CD4-positive, CD25-positive, alpha-beta regulatory T cell (primary cell): ENCODE measurements at regions not wholly inside any gene's neighbourhood (a gene's known extent, or its start where the extent isn't known, plus 50 kb on each side); places are given as distances from the start of the nearest gene placed in this dataset.
"Not testable (repeated sequence)": the region's sequence is repeated elsewhere in the genome, so short reads cannot be mapped to it uniquely, and the experiment has no call there.

ENCODE experiments used
- ATAC-seq, 2 donors: fragments of 150-1000 bp; cut with Tn5 transposase; one replicate each; pipeline ENCODE4 v1.10.0; 2021; ENCODE audit warnings: low read depth in 2 of 2, moderate number of reproducible peaks in 2 of 2, moderate library complexity in 1 of 2
- DNase-seq, 3 donors: peaks; one replicate each; pipeline versions ENCODE4 v3.0.0 to v3.0.0-alpha.2; 2012 to 2022; ENCODE audit warnings: mixed read lengths in 1 of 3
- H3K27ac ChIP-seq: one replicate; pipeline ENCODE4 v1.7.0; 2013; ENCODE audit warnings: mild to moderate bottlenecking, low read length; ENCODE audit not compliant: insufficient read depth, poor library complexity, severe bottlenecking
- H3K27me3 ChIP-seq: one replicate; pipeline ENCODE4 v1.7.0; 2013; ENCODE audit warnings: low read length; ENCODE audit not compliant: control insufficient read depth, insufficient read depth
- H3K36me3 ChIP-seq: one replicate; pipeline ENCODE4 v1.7.0; 2013; ENCODE audit warnings: mild to moderate bottlenecking, low read length, moderate library complexity; ENCODE audit not compliant: control insufficient read depth, insufficient read depth
- H3K4me1 ChIP-seq: 2 replicates; pipeline ENCODE4 v1.7.0; 2013; ENCODE audit warnings: mild to moderate bottlenecking, low read length; ENCODE audit not compliant: insufficient read depth, control insufficient read depth, poor library complexity, severe bottlenecking
- H3K4me3 ChIP-seq: one replicate; pipeline ENCODE4 v1.7.0; 2013; ENCODE audit warnings: low read depth, mild to moderate bottlenecking, low read length, moderate library complexity
- H3K9me3 ChIP-seq, 2 experiments: 1 replicate in 1 of 2; 2 replicates in 1 of 2; pipeline ENCODE4 v1.7.0; 2013; ENCODE audit warnings: low read length in 2 of 2, mild to moderate bottlenecking in 1 of 2, moderate library complexity in 1 of 2; ENCODE audit not compliant: control insufficient read depth in 2 of 2
- H3K27ac Mint-ChIP-seq, 3 donors: one replicate each; pipeline ENCODE4 v1.8.0; 2020 to 2022; ENCODE audit warnings: mild to moderate bottlenecking in 3 of 3, mixed read lengths in 3 of 3, moderate library complexity in 2 of 3
- H3K27me3 Mint-ChIP-seq: one replicate; pipeline ENCODE4 v1.8.0; 2022; ENCODE audit warnings: mild to moderate bottlenecking, mixed read lengths
- H3K36me3 Mint-ChIP-seq: one replicate; pipeline ENCODE4 v1.8.0; 2020; ENCODE audit warnings: mixed read lengths
- H3K4me1 Mint-ChIP-seq, 4 donors: one replicate each; pipeline ENCODE4 v1.8.0; 2020 to 2022; ENCODE audit warnings: mixed read lengths in 4 of 4, mild to moderate bottlenecking in 1 of 4
- H3K4me3 Mint-ChIP-seq, 4 donors: one replicate each; pipeline ENCODE4 v1.8.0; 2020 to 2022; ENCODE audit warnings: mild to moderate bottlenecking in 4 of 4, mixed read lengths in 4 of 4, moderate library complexity in 3 of 4
- H3K9me3 Mint-ChIP-seq, 7 donors: one replicate each; pipeline ENCODE4 v1.8.0; 2020 to 2022; ENCODE audit warnings: mixed read lengths in 7 of 7, mild to moderate bottlenecking in 3 of 7, moderate library complexity in 2 of 7

GRCh38 chrX:30008031-30008430, 207.3 kb upstream of the MAGEB2 start:
- DNase-seq: no peak

DNA sequence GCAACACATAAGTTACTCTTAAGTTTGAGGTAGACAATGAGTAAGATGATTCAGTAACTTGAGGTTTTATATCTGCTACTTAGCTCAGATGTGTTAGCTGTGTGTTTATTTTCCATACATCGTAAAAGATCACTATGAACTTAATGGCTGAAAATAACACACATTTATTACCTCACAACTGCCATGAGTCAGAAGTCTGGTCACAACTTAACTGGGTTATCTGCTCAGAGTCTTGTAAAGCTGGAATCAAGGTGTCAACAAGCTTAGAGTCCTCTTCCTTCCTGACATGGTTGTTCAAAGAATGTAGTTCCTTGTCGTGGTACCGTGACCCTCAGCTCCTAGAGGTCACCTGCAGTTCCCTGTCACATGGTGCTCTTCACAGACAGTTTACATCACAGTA, 204.9 kb upstream of the MAGEB2 start:
- DNase-seq (no peak), ATAC-seq (no peak)
- Mint-ChIP-seq H3K4me1 (no peaks in the 10 kb centered on the region), H3K9me3 (peaks cover 0 to 7% (median 3%) of the 10 kb centered on the region in 7 donors), H3K27me3 (no peaks in the 10 kb centered on the region), H3K4me3 (no peak overlapping the region), H3K36me3 (no peaks in the 10 kb centered on the region), H3K27ac (no peak overlapping the region)
- no peak overlapping the region for H3K4me3 ChIP-seq
- H3K36me3 ChIP-seq: no peaks in the 10 kb centered on the region
- H3K27me3 ChIP-seq: no peaks in the 10 kb centered on the region
- no peaks in the 10 kb centered on the region for H3K9me3 ChIP-seq
- H3K27ac ChIP-seq: no peak overlapping the region
- H3K4me1 ChIP-seq: no peaks in the 10 kb centered on the region

More at GRCh38 chrX:30008031-30008430, 207.3 kb upstream of the MAGEB2 start:
- Mint-ChIP-seq H3K9me3 (peaks cover 2 to 13% (median 4%) of the 10 kb centered on the region in 7 donors), H3K36me3 (no peaks in the 10 kb centered on the region), H3K27ac (no peak overlapping the region), H3K27me3 (no peaks in the 10 kb centered on the region), H3K4me3 (no peak overlapping the region), H3K4me1 (no peaks in the 10 kb centered on the region)
- Histone ChIP-seq H3K36me3 (no peaks in the 10 kb centered on the region), H3K27ac (no peak overlapping the region), H3K4me1 (no peaks in the 10 kb centered on the region), H3K4me3 (no peak overlapping the region), H3K9me3 (no peaks in the 10 kb centered on the region), H3K27me3 (no peaks in the 10 kb centered on the region)
- no peak for ATAC-seq

DNA sequence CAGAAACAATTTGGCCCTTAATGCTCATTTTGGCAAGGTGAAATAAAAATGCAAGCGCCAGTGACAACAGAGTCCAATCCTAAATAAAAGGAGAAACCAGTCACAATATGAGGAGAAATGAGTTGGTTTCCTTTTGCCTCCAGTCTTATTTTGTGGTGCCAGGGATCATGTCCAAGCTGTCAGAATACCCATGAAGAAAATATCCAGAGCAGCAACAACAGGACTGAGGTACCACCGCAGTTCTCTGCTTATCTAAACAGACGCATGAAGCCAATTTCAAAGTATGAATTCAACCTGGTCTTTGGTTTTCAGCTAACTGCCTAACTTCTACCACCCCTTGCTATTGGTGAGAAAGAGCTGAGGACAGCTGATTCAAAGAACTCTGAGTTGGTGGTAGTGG, 199.9 kb upstream of the MAGEB2 start:
- no peaks in the 10 kb centered on the region for H3K27me3 Mint-ChIP-seq

GRCh38 chrX:30027636-30028035, 187.7 kb upstream of the MAGEB2 start:
- ATAC-seq: no peak
- no peak overlapping the region for H3K27ac Mint-ChIP-seq
- Histone ChIP-seq H3K4me1 (no peaks in the 10 kb centered on the region), H3K27me3 (no peaks in the 10 kb centered on the region), H3K9me3 (no peaks in the 10 kb centered on the region), H3K4me3 (no peak overlapping the region), H3K27ac (no peak overlapping the region), H3K36me3 (no peaks in the 10 kb centered on the region)
- H3K4me1 Mint-ChIP-seq: no peaks in the 10 kb centered on the region
- DNase-seq: no peak
- no peaks in the 10 kb centered on the region for H3K27me3 Mint-ChIP-seq
- H3K36me3 Mint-ChIP-seq: no peaks in the 10 kb centered on the region
- peaks cover 0 to 2% (median 0%) of the 10 kb centered on the region in 7 donors for H3K9me3 Mint-ChIP-seq
- no peak overlapping the region for H3K4me3 Mint-ChIP-seq

More for the DNA sequence above, 199.9 kb upstream of the MAGEB2 start:
- no peaks in the 10 kb centered on the region for H3K4me1 ChIP-seq
- H3K4me3 ChIP-seq: no peak overlapping the region
- no peaks in the 10 kb centered on the region for H3K36me3 ChIP-seq
- ATAC-seq: no peak
- H3K36me3 Mint-ChIP-seq: no peaks in the 10 kb centered on the region
- H3K4me1 Mint-ChIP-seq: no peaks in the 10 kb centered on the region
- no peak overlapping the region for H3K27ac Mint-ChIP-seq
- H3K9me3 ChIP-seq: no peaks in the 10 kb centered on the region
- H3K27me3 ChIP-seq: no peaks in the 10 kb centered on the region
- H3K4me3 Mint-ChIP-seq: no peak overlapping the region
- no peak overlapping the region for H3K27ac ChIP-seq
- DNase-seq: no peak
- peaks cover 0 to 7% (median 0%) of the 10 kb centered on the region in 7 donors for H3K9me3 Mint-ChIP-seq

DNA sequence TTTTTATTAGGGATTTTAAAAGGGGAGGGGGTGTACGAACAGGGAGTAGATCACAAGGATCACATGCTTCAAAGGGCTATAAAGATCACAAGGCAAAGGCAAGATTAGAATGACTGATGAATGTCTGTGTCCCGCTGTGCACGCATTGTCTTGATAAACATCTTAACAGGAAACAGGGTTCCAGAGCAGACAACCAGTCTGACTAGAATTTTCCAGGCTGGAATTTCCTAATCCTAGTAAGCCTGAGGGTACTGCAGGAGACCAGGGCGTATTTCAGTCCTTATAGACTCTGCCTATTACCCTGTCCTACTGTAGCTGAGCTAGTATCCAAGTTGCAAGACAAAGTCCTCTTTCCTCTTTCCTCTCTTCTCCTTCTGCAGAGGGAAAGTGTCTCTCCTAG, 179.0 kb upstream of the MAGEB2 start:
- H3K4me1 ChIP-seq: not testable (repeated sequence)

DNA sequence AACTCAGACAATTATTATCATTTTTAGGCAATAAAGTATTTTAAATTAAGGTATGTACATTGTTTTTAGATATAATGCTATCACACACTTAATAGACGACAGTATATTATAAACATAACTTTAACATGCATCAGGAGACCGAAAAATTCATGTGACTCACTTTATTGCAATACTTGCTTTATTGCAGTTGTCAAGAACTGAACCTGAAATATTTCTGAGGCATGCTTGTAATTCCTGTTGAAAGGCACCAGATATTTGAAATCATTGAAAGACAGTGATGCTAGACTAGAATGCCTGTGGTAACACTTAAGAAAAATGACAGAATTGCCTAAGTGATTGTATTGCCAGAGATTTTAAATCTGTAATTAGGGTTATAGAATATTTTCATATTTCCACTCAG, 175.6 kb upstream of the MAGEB2 start:
- ATAC-seq (no peak), DNase-seq (no peak)
- Histone ChIP-seq H3K27ac (no peak overlapping the region), H3K27me3 (no peaks in the 10 kb centered on the region), H3K9me3 (no peaks in the 10 kb centered on the region), H3K4me1 (no peaks in the 10 kb centered on the region), H3K4me3 (no peak overlapping the region), H3K36me3 (no peaks in the 10 kb centered on the region)
- Mint-ChIP-seq H3K9me3 (peaks cover 0 to 8% (median 3%) of the 10 kb centered on the region in 7 donors), H3K27ac (no peak overlapping the region), H3K4me1 (no peaks in the 10 kb centered on the region), H3K36me3 (no peaks in the 10 kb centered on the region), H3K4me3 (no peak overlapping the region), H3K27me3 (no peaks in the 10 kb centered on the region)

More for the DNA sequence above, 179.0 kb upstream of the MAGEB2 start:
- DNase-seq, H3K27ac ChIP-seq, H3K4me1 Mint-ChIP-seq, H3K36me3 ChIP-seq, H3K27me3 Mint-ChIP-seq, H3K36me3 Mint-ChIP-seq, H3K27ac Mint-ChIP-seq, H3K27me3 ChIP-seq, ATAC-seq, H3K4me3 Mint-ChIP-seq, H3K4me3 ChIP-seq, H3K9me3 Mint-ChIP-seq, H3K9me3 ChIP-seq: not testable (repeated sequence)

DNA sequence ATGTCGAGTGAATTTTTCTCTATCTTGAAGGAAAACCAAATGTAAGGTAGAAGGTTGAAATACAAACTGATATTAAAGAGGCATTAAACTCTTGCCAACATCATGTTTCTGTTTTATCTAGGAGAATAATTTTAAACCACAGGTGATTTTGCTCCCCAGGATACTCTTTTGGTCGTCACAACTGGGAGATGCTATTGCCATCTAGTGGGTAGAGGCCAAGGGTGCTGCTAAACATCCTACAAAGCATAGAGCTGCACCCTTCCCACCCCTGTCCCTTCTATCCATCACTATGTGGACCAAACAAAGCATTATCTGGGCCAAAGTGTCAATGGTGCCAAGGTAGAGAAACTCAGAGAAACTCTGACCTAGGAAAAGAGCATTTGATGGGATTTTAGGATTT, 154.6 kb upstream of the MAGEB2 start:
- H3K36me3 Mint-ChIP-seq: no peaks in the 10 kb centered on the region
- Histone ChIP-seq H3K4me3 (no peak overlapping the region), H3K9me3 (no peaks in the 10 kb centered on the region), H3K27me3 (no peaks in the 10 kb centered on the region), H3K4me1 (no peaks in the 10 kb centered on the region), H3K27ac (no peak overlapping the region), H3K36me3 (no peaks in the 10 kb centered on the region)
- no peak overlapping the region for H3K27ac Mint-ChIP-seq
- no peaks in the 10 kb centered on the region for H3K27me3 Mint-ChIP-seq
- no peaks in the 10 kb centered on the region for H3K4me1 Mint-ChIP-seq
- H3K4me3 Mint-ChIP-seq: no peak overlapping the region
- H3K9me3 Mint-ChIP-seq: peaks cover 0 to 5% (median 0%) of the 10 kb centered on the region in 7 donors
- DNase-seq: no peak
- ATAC-seq: no peak

DNA sequence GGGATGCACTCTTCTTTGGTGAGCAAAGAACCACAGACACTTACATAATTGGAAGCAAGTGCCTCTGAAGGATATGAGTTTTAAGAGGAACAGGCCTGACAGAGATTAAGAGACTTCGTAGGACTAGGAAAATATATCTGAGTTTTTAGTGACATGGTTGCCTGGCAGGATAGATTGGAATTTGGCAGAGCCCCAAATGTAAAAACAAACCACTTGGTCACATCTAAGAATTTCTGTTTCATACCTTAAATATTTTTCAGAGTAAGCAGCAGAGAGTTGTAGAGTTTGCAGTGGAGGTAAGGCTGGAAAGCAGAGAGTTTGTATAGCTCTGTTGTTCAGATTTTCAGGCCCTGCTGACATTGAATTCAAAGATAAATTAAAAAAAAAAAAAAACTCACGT, 150.1 kb upstream of the MAGEB2 start:
- Mint-ChIP-seq H3K27me3 (no peaks in the 10 kb centered on the region), H3K27ac (no peak overlapping the region), H3K4me3 (no peak overlapping the region), H3K36me3 (no peaks in the 10 kb centered on the region), H3K4me1 (no peaks in the 10 kb centered on the region), H3K9me3 (peaks cover 0 to 6% (median 0%) of the 10 kb centered on the region in 7 donors)
- DNase-seq: no peak
- Histone ChIP-seq H3K27me3 (no peaks in the 10 kb centered on the region), H3K4me1 (no peaks in the 10 kb centered on the region), H3K4me3 (no peak overlapping the region), H3K27ac (no peak overlapping the region), H3K36me3 (no peaks in the 10 kb centered on the region), H3K9me3 (no peaks in the 10 kb centered on the region)
- ATAC-seq: no peak
